GM12878 (cell line): ENCODE measurements at regions not wholly inside any gene's neighbourhood (a gene's known extent, or its start where the extent isn't known, plus 50 kb on each side); places are given as distances from the start of the nearest gene placed in this dataset.

Source experiments
- ATAC-seq: fragments of 200-7000 bp; cut with Tn5 transposase; 3 replicates; pipeline ENCODE4 v1.9.1; 2020; ENCODE audit warnings: mild to moderate bottlenecking, moderate library complexity
- BruUV-seq: library from RNA; stranded (reverse); fragments of 400-500 nt; replicated peaks from 2 replicates; lab custom pipeline; 2021; lab: Mats Ljungman, UMichigan
- CTCF ChIA-PET: fragments of 300-600 bp; sonication (Branson Sonifier 250); formaldehyde crosslinking; extraction: SDS; loops from one replicate; lab custom pipeline; 2021; ENCODE audit warnings: inconsistent platforms; lab: Yijun Ruan, JAX
- POLR2A ChIA-PET: fragments of 350-600 bp; formaldehyde crosslinking; extraction: SDS; loops from one replicate; lab custom pipeline; 2021; ENCODE audit warnings: inconsistent platforms; lab: Charles Lee
- RAD21 ChIA-PET: fragments of 300-600 bp; sonication (Branson Sonifier 250); formaldehyde crosslinking; loops from one replicate; lab custom pipeline; 2023; ENCODE audit warnings: antibody characterized with exemption; ENCODE audit not compliant: unreplicated experiment; lab: Charles Lee
- SMC1A ChIA-PET: fragments of 300-600 bp; sonication (Branson Sonifier 250); formaldehyde crosslinking; loops from one replicate; lab custom pipeline; 2023; ENCODE audit not compliant: unreplicated experiment, uncharacterized antibody; lab: Charles Lee
- DNase-seq: peaks from one replicate; pipeline ENCODE4 v3.0.0-alpha.2; 2011; ENCODE audit warnings: low read depth, low spot score
- FAIRE-seq: peaks from 3 replicates; lab custom pipeline; 2011; peaks lifted over from hg19 to GRCh38; lab: Jason Lieb, UNC
- H2AFZ ChIP-seq: 2 replicates; pipeline ENCODE4 v1.6.0; 2011; ENCODE audit warnings: low read depth, low read length, control low read depth; ENCODE audit not compliant: control insufficient read depth
- H3K27ac ChIP-seq: 2 replicates; pipeline ENCODE4 v1.5.1; 2011; ENCODE audit warnings: control low read depth; ENCODE audit not compliant: control insufficient read depth, insufficient read depth
- H3K27me3 ChIP-seq, 2 experiments: replicated peaks in 1 of 2; 2 replicates each; pipeline versions ENCODE4 v1.6.0 to v1.6.1; 2011; ENCODE audit warnings: low read length in 1 of 2; ENCODE audit not compliant: control insufficient read depth in 2 of 2, insufficient read depth in 2 of 2
- H3K36me3 ChIP-seq, 2 experiments: 2 replicates each; pipeline ENCODE4 v1.5.1; 2011; ENCODE audit warnings: low read length in 1 of 2; ENCODE audit not compliant: control insufficient read depth in 2 of 2, insufficient read depth in 2 of 2
- H3K4me1 ChIP-seq: 2 replicates; pipeline ENCODE4 v1.6.1; 2011; ENCODE audit warnings: mild to moderate bottlenecking, low read length, moderate library complexity, mixed read lengths; ENCODE audit not compliant: control insufficient read depth, insufficient read depth
- H3K4me2 ChIP-seq: 2 replicates; pipeline ENCODE4 v1.6.0; 2011; ENCODE audit warnings: control low read depth; ENCODE audit not compliant: control insufficient read depth, insufficient read depth
- H3K4me3 ChIP-seq: fragments of 200-600 bp; sonication (generic); 2 replicates; pipeline ENCODE4 v1.5.1; 2016
- H3K79me2 ChIP-seq: 2 replicates; pipeline ENCODE4 v1.6.0; 2011; ENCODE audit warnings: low read length; ENCODE audit not compliant: control insufficient read depth, insufficient read depth
- H3K9ac ChIP-seq: 2 replicates; pipeline ENCODE4 v1.8.0; 2011; ENCODE audit warnings: low read length, control low read depth, mixed read lengths; ENCODE audit not compliant: control insufficient read depth, insufficient read depth
- H3K9me3 ChIP-seq: replicated peaks from 3 replicates; pipeline ENCODE4 v1.5.1; 2011; ENCODE audit warnings: mild to moderate bottlenecking, low read length; ENCODE audit not compliant: control insufficient read depth, insufficient read depth
- H4K20me1 ChIP-seq: 2 replicates; pipeline ENCODE4 v1.6.0; 2011; ENCODE audit not compliant: control insufficient read depth, insufficient read depth
- BMI1 ChIP-seq: fragments of 450-650 bp; IDR thresholded peaks from 2 replicates; pipeline ENCODE4 v1.6.1; 2016; ENCODE audit warnings: mild to moderate bottlenecking, moderate library complexity, borderline replicate concordance
- CBFB ChIP-seq: IDR thresholded peaks from 2 replicates; pipeline ENCODE4 v1.6.1; 2016; ENCODE audit warnings: antibody characterized with exemption, low read depth
- IKZF2 ChIP-seq, 2 experiments: fragments of 450-650 bp; IDR thresholded peaks; 2 replicates each; pipeline ENCODE4 v1.6.1; 2017; ENCODE audit warnings: mild to moderate bottlenecking in 2 of 2, moderate library complexity in 2 of 2
- IRF4 ChIP-seq: IDR thresholded peaks from 2 replicates; pipeline ENCODE4 v1.6.1; 2011; ENCODE audit warnings: low read depth, low read length
- MAX ChIP-seq: IDR thresholded peaks from 2 replicates; pipeline ENCODE4 v1.6.1; 2012; ENCODE audit warnings: low read depth, low read length, improper control_type of control experiment
- MTA2 ChIP-seq: fragments of 450-650 bp; IDR thresholded peaks from 2 replicates; pipeline ENCODE4 v1.6.1; 2016; ENCODE audit warnings: low read depth, mild to moderate bottlenecking, moderate library complexity
- NR2F1 ChIP-seq: fragments of 450-650 bp; conservative IDR thresholded peaks from 2 replicates; pipeline ENCODE4 v1.6.1; 2017; ENCODE audit warnings: mild to moderate bottlenecking
- PAX5 ChIP-seq: IDR thresholded peaks from 2 replicates; pipeline ENCODE4 v1.6.1; 2011; ENCODE audit warnings: low read depth, low read length, borderline replicate concordance
- POU2F2 ChIP-seq: IDR thresholded peaks from 3 replicates; pipeline ENCODE4 v1.6.1; 2011; ENCODE audit warnings: low read depth, mild to moderate bottlenecking, low read length, borderline replicate concordance
- SIX5 ChIP-seq: IDR thresholded peaks from 2 replicates; pipeline ENCODE4 v1.6.1; 2011; ENCODE audit warnings: mild to moderate bottlenecking, low read depth, low read length, moderate library complexity; ENCODE audit not compliant: severe bottlenecking
- SMC3 ChIP-seq: IDR thresholded peaks from 2 replicates; pipeline ENCODE4 v1.6.1; 2011; ENCODE audit warnings: low read length, improper control_type of control experiment, borderline replicate concordance
- TCF12 ChIP-seq: IDR thresholded peaks from 2 replicates; pipeline ENCODE4 v1.6.1; 2011; ENCODE audit warnings: low read depth, mild to moderate bottlenecking, low read length
- ZNF24 ChIP-seq: fragments of 450-650 bp; IDR thresholded peaks from 2 replicates; pipeline ENCODE4 v1.6.1; 2017; ENCODE audit warnings: antibody characterized with exemption, mild to moderate bottlenecking
- ZSCAN29 ChIP-seq: fragments of 450-650 bp; IDR thresholded peaks from 2 replicates; pipeline ENCODE4 v1.6.1; 2017; ENCODE audit warnings: mild to moderate bottlenecking, moderate library complexity
- ZZZ3 ChIP-seq: IDR thresholded peaks from 2 replicates; pipeline ENCODE4 v1.6.1; 2011; ENCODE audit warnings: low read depth; ENCODE audit not compliant: control insufficient read depth, insufficient read length
- WGBS: methylation state at CpG from one replicate; pipeline ENCODE4 v1.1.6; 2016; ENCODE audit warnings: low lambda C conversion rate; ENCODE audit not compliant: insufficient replicate concordance, insufficient coverage; ENCODE audit errors: missing lambda C conversion rate; 5-methylcytosine and 5-hydroxymethylcytosine counted together
- in situ Hi-C: fragments of 300-500 bp; cut with MboI; formaldehyde crosslinking; loops from 9 replicates; pipeline ENCODE4 v1.14.3; 2018; ENCODE audit warnings: mixed read lengths
- intact Hi-C: fragments of 100-400 bp; cut with micrococcal nuclease; formaldehyde crosslinking; loops from one replicate; pipeline ENCODE4 v1.14.2; 2022; ENCODE audit not compliant: unreplicated experiment
- TF ChIP-seq, protein P1 (sequence below): IDR thresholded peaks from 2 replicates; pipeline ENCODE4 v1.6.1; 2011; ENCODE audit warnings: mild to moderate bottlenecking, low read depth, low read length, moderate library complexity; ENCODE audit not compliant: insufficient replicate concordance

GRCh38 chr11:32032052-32032451 is 58.8 kb upstream of the RCN1 start (continued):
- no peak for TF ChIP-seq MTA2

- Histone ChIP-seq H3K4me2 (no peak overlapping the region), H3K4me3 (no peak overlapping the region), H2AFZ (no peak overlapping the region), H4K20me1 (no peaks in the 10 kb centered on the region), H3K9ac (no peak overlapping the region), H3K9me3 (no peaks in the 10 kb centered on the region), H3K27ac (no peak overlapping the region), H3K36me3 (no peaks in the 10 kb centered on the region), H3K4me1 (0 out of 2 replicates have a peak, but pooled peaks cover 4% of the 10 kb centered on the region), H3K27me3 (no peaks in the 10 kb centered on the region), H3K79me2 (no peaks in the 10 kb centered on the region)
- DNase-seq = no peak
- 62% methylated on average over 10 of the region's 10 CpGs for WGBS
- ChIA-PET SMC1A (no interaction called here), RAD21 (interaction anchor here (1.4 kb wide), 1 partner anchor 58 kb away, joined by 3 read pairs; no protein-coding TSS in a partner anchor), CTCF (interaction anchor here (0.6 to 1.6 kb wide), 2 partner anchors 145 to 286 kb away, joined by 3 to 4 read pairs; no protein-coding TSS in a partner anchor), POLR2A (no interaction called here)
- FAIRE-seq = no peak
- no peak for ATAC-seq
- TF ChIP-seq CBFB (no peak), ZZZ3 (no peak), IRF4 (no peak)
- in situ Hi-C loops (no loop called here), intact Hi-C loops (no loop called here)
- BruUV-seq = no TSS peak
Observed at GRCh38 chr11:32030875-32031503, 59.9 kb upstream of the RCN1 start.

DNA sequence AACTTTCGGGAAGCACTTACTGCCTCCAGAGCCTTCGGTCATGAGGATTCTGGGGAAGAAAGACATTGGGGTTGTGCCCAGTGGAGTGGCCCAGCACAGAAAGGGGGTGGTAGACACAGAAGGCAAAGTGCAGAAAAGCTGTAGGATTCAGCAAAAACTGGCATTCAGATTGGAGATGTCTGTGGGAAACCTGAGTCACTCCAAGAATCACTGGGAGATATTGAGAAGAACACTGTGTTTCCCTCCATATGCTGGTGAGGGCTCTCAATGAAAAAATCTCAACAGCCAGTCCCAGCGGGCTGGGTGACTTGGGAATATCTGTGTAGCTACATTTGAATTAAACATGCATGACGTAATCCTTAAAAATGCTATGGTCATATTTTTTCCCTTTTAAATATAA is 61.2 kb upstream of the RCN1 start:
- in situ Hi-C loops = no loop called here
- no TSS peak for BruUV-seq
- no peak for FAIRE-seq
- POLR2A ChIA-PET = no interaction called here
- 0 out of 2 replicates have a peak, but pooled peaks cover 4% of the 10 kb centered on the region for H3K4me1 ChIP-seq
- no peaks in the 10 kb centered on the region for H3K79me2 ChIP-seq
- H3K4me2 ChIP-seq = no peak overlapping the region
- no peaks in the 10 kb centered on the region for H3K9me3 ChIP-seq
- 83% methylated on average over 4 of the region's 4 CpGs for WGBS
- no peak for ATAC-seq
- H3K27me3 ChIP-seq = no peaks in the 10 kb centered on the region
- CTCF ChIA-PET = interaction anchor here (0.7 to 2.2 kb wide), 7 partner anchors 16 to 146 kb away, joined by 3 to 9 read pairs (median 3); no protein-coding TSS in a partner anchor
- intact Hi-C loops = no loop called here
- no peak overlapping the region for H3K27ac ChIP-seq
- no peak overlapping the region for H2AFZ ChIP-seq
- no peak for DNase-seq
- SMC1A ChIA-PET = interaction anchor here (0.6 to 2.3 kb wide), 2 partner anchors 22 to 478 kb away, joined by 3 to 8 read pairs; no protein-coding TSS in a partner anchor
- H3K4me3 ChIP-seq = no peak overlapping the region
- no peaks in the 10 kb centered on the region for H4K20me1 ChIP-seq
- H3K36me3 ChIP-seq = no peaks in the 10 kb centered on the region
- H3K9ac ChIP-seq = no peak overlapping the region
- RAD21 ChIA-PET = no interaction called here
- TF ChIP-seq CBFB (no peak), BMI1 (no peak), ZZZ3 (no peak), ZNF24 (no peak), TCF12 (no peak), SIX5 (no peak), NR2F1 (no peak), ZSCAN29 (no peak), IKZF2 (IDR thresholded peaks at IDR 0.05) (no peak), MAX (no peak), POU2F2 (no peak), PAX5 (no peak), SMC3 (no peak)
- TF ChIP-seq, protein P1, sequence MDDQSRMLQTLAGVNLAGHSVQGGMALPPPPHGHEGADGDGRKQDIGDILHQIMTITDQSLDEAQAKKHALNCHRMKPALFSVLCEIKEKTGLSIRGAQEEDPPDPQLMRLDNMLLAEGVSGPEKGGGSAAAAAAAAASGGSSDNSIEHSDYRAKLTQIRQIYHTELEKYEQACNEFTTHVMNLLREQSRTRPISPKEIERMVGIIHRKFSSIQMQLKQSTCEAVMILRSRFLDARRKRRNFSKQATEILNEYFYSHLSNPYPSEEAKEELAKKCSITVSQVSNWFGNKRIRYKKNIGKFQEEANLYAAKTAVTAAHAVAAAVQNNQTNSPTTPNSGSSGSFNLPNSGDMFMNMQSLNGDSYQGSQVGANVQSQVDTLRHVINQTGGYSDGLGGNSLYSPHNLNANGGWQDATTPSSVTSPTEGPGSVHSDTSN = no peak
